ENCODE measurements at regions not wholly inside any gene's neighbourhood (a gene's known extent, or its start where the extent isn't known, plus 50 kb on each side); places are given as distances from the start of the nearest gene placed in this dataset.

- H3K27ac ChIP-seq (ENCODE audit: low read length) = no peak overlapping the region
- H3K4me3 ChIP-seq (ENCODE audit: low read length) = no peak overlapping the region
- no peak overlapping the region for H3K9ac ChIP-seq (ENCODE audit: low read depth, low read length)
- no peaks in the 10 kb centered on the region for H3K36me3 ChIP-seq (ENCODE audit: insufficient read depth, low read depth, low read length)
- no peaks in the 10 kb centered on the region for H3K9me3 ChIP-seq (ENCODE audit: insufficient read depth, low read depth, low read length)
- no peaks in the 10 kb centered on the region for H3K4me1 ChIP-seq (ENCODE audit: insufficient read depth, low read length)
- no peaks in the 10 kb centered on the region for H3K27me3 ChIP-seq (ENCODE audit: insufficient read depth, low read length)
Measured at GRCh38 chr1:219444474-219444873, 168.4 kb downstream of the ZC3H11B start.

- H3K27me3 ChIP-seq (ENCODE audit: insufficient read depth, low read length) = no peaks in the 10 kb centered on the region
- H3K36me3 ChIP-seq (ENCODE audit: insufficient read depth, low read depth, low read length) = no peaks in the 10 kb centered on the region
- H3K4me1 ChIP-seq (ENCODE audit: insufficient read depth, low read length) = no peaks in the 10 kb centered on the region
- no peaks in the 10 kb centered on the region for H3K9me3 ChIP-seq (ENCODE audit: insufficient read depth, low read depth, low read length)
- no peak overlapping the region for H3K4me3 ChIP-seq (ENCODE audit: low read length)
- no peak overlapping the region for H3K9ac ChIP-seq (ENCODE audit: low read depth, low read length)
- H3K27ac ChIP-seq (ENCODE audit: low read length) = no peak overlapping the region
Measured at GRCh38 chr1:219443763-219444162, 169.1 kb downstream of the ZC3H11B start.

GRCh38 chr1:219442611-219443061, 170.3 kb downstream of the ZC3H11B start:
- Histone ChIP-seq H3K27ac (ENCODE audit: low read length) (no peak overlapping the region), H3K9ac (ENCODE audit: low read depth, low read length) (no peak overlapping the region), H3K36me3 (ENCODE audit: insufficient read depth, low read depth, low read length) (no peaks in the 10 kb centered on the region), H3K9me3 (ENCODE audit: insufficient read depth, low read depth, low read length) (no peaks in the 10 kb centered on the region), H3K27me3 (ENCODE audit: insufficient read depth, low read length) (no peaks in the 10 kb centered on the region), H3K4me3 (ENCODE audit: low read length) (no peak overlapping the region), H3K4me1 (ENCODE audit: insufficient read depth, low read length) (no peaks in the 10 kb centered on the region)

GRCh38 chr1:219441884-219442283, 171.0 kb downstream of the ZC3H11B start:
- no peak overlapping the region for H3K27ac ChIP-seq (ENCODE audit: low read length)
- no peaks in the 10 kb centered on the region for H3K4me1 ChIP-seq (ENCODE audit: insufficient read depth, low read length)
- no peak overlapping the region for H3K4me3 ChIP-seq (ENCODE audit: low read length)
- no peaks in the 10 kb centered on the region for H3K36me3 ChIP-seq (ENCODE audit: insufficient read depth, low read depth, low read length)
- H3K27me3 ChIP-seq (ENCODE audit: insufficient read depth, low read length) = no peaks in the 10 kb centered on the region
- no peak overlapping the region for H3K9ac ChIP-seq (ENCODE audit: low read depth, low read length)
- no peaks in the 10 kb centered on the region for H3K9me3 ChIP-seq (ENCODE audit: insufficient read depth, low read depth, low read length)

GRCh38 chr1:219439376-219439775, 173.5 kb downstream of the ZC3H11B start:
- no peak overlapping the region for H3K27ac ChIP-seq (ENCODE audit: low read length)
- no peak overlapping the region for H3K9ac ChIP-seq (ENCODE audit: low read depth, low read length)
- no peaks in the 10 kb centered on the region for H3K9me3 ChIP-seq (ENCODE audit: insufficient read depth, low read depth, low read length)
- no peak overlapping the region for H3K4me3 ChIP-seq (ENCODE audit: low read length)
- no peaks in the 10 kb centered on the region for H3K27me3 ChIP-seq (ENCODE audit: insufficient read depth, low read length)
- no peaks in the 10 kb centered on the region for H3K36me3 ChIP-seq (ENCODE audit: insufficient read depth, low read depth, low read length)
- no peaks in the 10 kb centered on the region; the same call in 1 of the 2 replicates for H3K4me1 ChIP-seq (ENCODE audit: insufficient read depth, low read length)

- Histone ChIP-seq H3K9ac (ENCODE audit: low read depth, low read length) (no peak overlapping the region), H3K4me1 (ENCODE audit: insufficient read depth, low read length) (peaks cover 5% of the 10 kb centered on the region; the same call in 1 of the 2 replicates), H3K9me3 (ENCODE audit: insufficient read depth, low read depth, low read length) (no peaks in the 10 kb centered on the region), H3K27me3 (ENCODE audit: insufficient read depth, low read length) (no peaks in the 10 kb centered on the region), H3K4me3 (ENCODE audit: low read length) (no peak overlapping the region), H3K36me3 (ENCODE audit: insufficient read depth, low read depth, low read length) (no peaks in the 10 kb centered on the region), H3K27ac (ENCODE audit: low read length) (no peak overlapping the region)
Measured at GRCh38 chr1:219438386-219438785, 174.5 kb downstream of the ZC3H11B start.

- H3K4me1 ChIP-seq (ENCODE audit: insufficient read depth, low read length) = peaks cover 7% of the 10 kb centered on the region; the same call in 1 of the 2 replicates
- no peaks in the 10 kb centered on the region for H3K27me3 ChIP-seq (ENCODE audit: insufficient read depth, low read length)
- H3K27ac ChIP-seq (ENCODE audit: low read length) = no peak overlapping the region
- no peak overlapping the region for H3K9ac ChIP-seq (ENCODE audit: low read depth, low read length)
- H3K4me3 ChIP-seq (ENCODE audit: low read length) = no peak overlapping the region
- no peaks in the 10 kb centered on the region for H3K9me3 ChIP-seq (ENCODE audit: insufficient read depth, low read depth, low read length)
- H3K36me3 ChIP-seq (ENCODE audit: insufficient read depth, low read depth, low read length) = no peaks in the 10 kb centered on the region
Measured at GRCh38 chr1:219434923-219435297, 178.0 kb downstream of the ZC3H11B start.

- H3K4me3 ChIP-seq (ENCODE audit: low read length) = no peak overlapping the region
- no peaks in the 10 kb centered on the region for H3K9me3 ChIP-seq (ENCODE audit: insufficient read depth, low read depth, low read length)
- H3K27ac ChIP-seq (ENCODE audit: low read length) = no peak overlapping the region
- H3K27me3 ChIP-seq (ENCODE audit: insufficient read depth, low read length) = no peaks in the 10 kb centered on the region
- peaks cover 7% of the 10 kb centered on the region; the same call in 1 of the 2 replicates for H3K4me1 ChIP-seq (ENCODE audit: insufficient read depth, low read length)
- H3K36me3 ChIP-seq (ENCODE audit: insufficient read depth, low read depth, low read length) = no peaks in the 10 kb centered on the region
- no peak overlapping the region for H3K9ac ChIP-seq (ENCODE audit: low read depth, low read length)
Measured at GRCh38 chr1:219434285-219434922, 178.5 kb downstream of the ZC3H11B start.

- Histone ChIP-seq H3K36me3 (ENCODE audit: insufficient read depth, low read depth, low read length) (no peaks in the 10 kb centered on the region), H3K27me3 (ENCODE audit: insufficient read depth, low read length) (no peaks in the 10 kb centered on the region), H3K4me3 (ENCODE audit: low read length) (no peak overlapping the region), H3K4me1 (ENCODE audit: insufficient read depth, low read length) (peaks cover 7% of the 10 kb centered on the region; the same call in 1 of the 2 replicates), H3K27ac (ENCODE audit: low read length) (no peak overlapping the region), H3K9me3 (ENCODE audit: insufficient read depth, low read depth, low read length) (no peaks in the 10 kb centered on the region), H3K9ac (ENCODE audit: low read depth, low read length) (no peak overlapping the region)
Measured at GRCh38 chr1:219433496-219434131, 179.3 kb downstream of the ZC3H11B start.

GRCh38 chr1:219433001-219433400, 179.9 kb downstream of the ZC3H11B start:
- Histone ChIP-seq H3K27ac (ENCODE audit: low read length) (no peak overlapping the region), H3K27me3 (ENCODE audit: insufficient read depth, low read length) (no peaks in the 10 kb centered on the region)

GRCh38 chr1:219432191-219432606, 180.7 kb downstream of the ZC3H11B start:
- Histone ChIP-seq H3K4me1 (ENCODE audit: insufficient read depth, low read length) (peaks cover 7% of the 10 kb centered on the region; the same call in 1 of the 2 replicates), H3K9me3 (ENCODE audit: insufficient read depth, low read depth, low read length) (no peaks in the 10 kb centered on the region), H3K36me3 (ENCODE audit: insufficient read depth, low read depth, low read length) (no peaks in the 10 kb centered on the region), H3K9ac (ENCODE audit: low read depth, low read length) (no peak overlapping the region), H3K4me3 (ENCODE audit: low read length) (no peak overlapping the region), H3K27ac (ENCODE audit: low read length) (no peak overlapping the region), H3K27me3 (ENCODE audit: insufficient read depth, low read length) (no peaks in the 10 kb centered on the region)

More at GRCh38 chr1:219433001-219433400, 179.9 kb downstream of the ZC3H11B start:
- H3K4me3 ChIP-seq (ENCODE audit: low read length) = no peak overlapping the region
- no peaks in the 10 kb centered on the region for H3K9me3 ChIP-seq (ENCODE audit: insufficient read depth, low read depth, low read length)
- H3K9ac ChIP-seq (ENCODE audit: low read depth, low read length) = no peak overlapping the region
- no peaks in the 10 kb centered on the region for H3K36me3 ChIP-seq (ENCODE audit: insufficient read depth, low read depth, low read length)
- H3K4me1 ChIP-seq (ENCODE audit: insufficient read depth, low read length) = peaks cover 7% of the 10 kb centered on the region; the same call in 1 of the 2 replicates

- no peaks in the 10 kb centered on the region for H3K36me3 ChIP-seq (ENCODE audit: insufficient read depth, low read depth, low read length)
- no peak overlapping the region for H3K4me3 ChIP-seq (ENCODE audit: low read length)
- H3K4me1 ChIP-seq (ENCODE audit: insufficient read depth, low read length) = peaks cover 7% of the 10 kb centered on the region; the same call in 1 of the 2 replicates
- no peak overlapping the region for H3K27ac ChIP-seq (ENCODE audit: low read length)
- no peaks in the 10 kb centered on the region for H3K27me3 ChIP-seq (ENCODE audit: insufficient read depth, low read length)
- no peak overlapping the region for H3K9ac ChIP-seq (ENCODE audit: low read depth, low read length)
- no peaks in the 10 kb centered on the region for H3K9me3 ChIP-seq (ENCODE audit: insufficient read depth, low read depth, low read length)
Measured at GRCh38 chr1:219430419-219430818, 182.5 kb downstream of the ZC3H11B start.

Measured in iPS-20b (cell line).